Activated T-cell treated with anti-CD3 and anti-CD28 coated beads, Interleukin-2, amount 50 U/mL, for 72 hours (primary cell): ENCODE measurements at regions not wholly inside any gene's neighbourhood (a gene's known extent, or its start where the extent isn't known, plus 50 kb on each side); places are given as distances from the start of the nearest gene placed in this dataset.
"Not testable (repeated sequence)": the region's sequence is repeated elsewhere in the genome, so short reads cannot be mapped to it uniquely, and the experiment has no call there.

ENCODE experiments used
- ATAC-seq, 2 donors: fragments of 150-1000 bp; cut with Tn5 transposase; replicated peaks in 1 of 2; 2 replicates each; pipeline ENCODE4 v1.10.0; 2021; ENCODE audit warnings: moderate library complexity in 2 of 2, mild to moderate bottlenecking in 1 of 2
- DNase-seq, 2 donors: peaks; one replicate each; pipeline ENCODE4 v3.0.0; 2021 to 2022; ENCODE audit warnings: mixed read lengths in 1 of 2
- H3K27ac Mint-ChIP-seq: one replicate; pipeline ENCODE4 v1.8.0; 2022; ENCODE audit warnings: mild to moderate bottlenecking, moderate library complexity, mixed read lengths
- H3K27me3 Mint-ChIP-seq: one replicate; pipeline ENCODE4 v1.8.0; 2022; ENCODE audit warnings: low read depth, mixed read lengths
- H3K36me3 Mint-ChIP-seq, 2 donors: one replicate each; pipeline ENCODE4 v1.8.0; 2022; ENCODE audit warnings: mixed read lengths in 2 of 2, mild to moderate bottlenecking in 1 of 2; ENCODE audit not compliant: insufficient read depth in 2 of 2
- H3K4me1 Mint-ChIP-seq: one replicate; pipeline ENCODE4 v1.8.0; 2022; ENCODE audit warnings: low read depth, mixed read lengths
- H3K4me3 Mint-ChIP-seq, 2 donors: one replicate each; pipeline ENCODE4 v1.8.0; 2022; ENCODE audit warnings: mild to moderate bottlenecking in 2 of 2, mixed read lengths in 2 of 2, moderate library complexity in 2 of 2
- H3K9me3 Mint-ChIP-seq, 2 donors: one replicate each; pipeline ENCODE4 v1.8.0; 2022; ENCODE audit warnings: mixed read lengths in 2 of 2

DNA sequence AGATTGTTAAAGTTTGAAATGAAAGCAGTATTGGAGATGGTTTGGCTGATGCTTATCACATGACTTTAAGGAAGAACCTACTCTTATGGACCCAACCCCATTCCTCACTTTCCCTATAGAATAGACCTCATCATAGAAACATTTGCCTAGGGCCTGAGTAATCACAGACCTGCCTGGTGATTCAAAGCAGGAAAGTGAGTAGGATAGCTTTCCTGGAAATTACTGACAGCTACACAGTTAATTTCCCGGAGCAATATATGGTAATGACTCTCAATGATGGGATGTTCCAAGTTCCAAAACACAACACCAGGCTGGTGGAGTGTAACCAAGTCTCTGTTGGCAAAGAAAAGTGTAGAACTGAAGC lies 233.8 kb downstream of the SIM1 start:
- peak in 1 of 2 donors; percentile 6 for DNase-seq
- Mint-ChIP-seq H3K27ac (peak overlapping the region; percentile 83), H3K9me3 (no peaks in the 10 kb centered on the region), H3K4me1 (no peaks in the 10 kb centered on the region), H3K36me3 (no peaks in the 10 kb centered on the region), H3K4me3 (peak overlapping the region in 1 of 2 donors; percentile 79), H3K27me3 (peaks cover 23% of the 10 kb centered on the region)
- ATAC-seq: peak; percentile 10 to 40

DNA sequence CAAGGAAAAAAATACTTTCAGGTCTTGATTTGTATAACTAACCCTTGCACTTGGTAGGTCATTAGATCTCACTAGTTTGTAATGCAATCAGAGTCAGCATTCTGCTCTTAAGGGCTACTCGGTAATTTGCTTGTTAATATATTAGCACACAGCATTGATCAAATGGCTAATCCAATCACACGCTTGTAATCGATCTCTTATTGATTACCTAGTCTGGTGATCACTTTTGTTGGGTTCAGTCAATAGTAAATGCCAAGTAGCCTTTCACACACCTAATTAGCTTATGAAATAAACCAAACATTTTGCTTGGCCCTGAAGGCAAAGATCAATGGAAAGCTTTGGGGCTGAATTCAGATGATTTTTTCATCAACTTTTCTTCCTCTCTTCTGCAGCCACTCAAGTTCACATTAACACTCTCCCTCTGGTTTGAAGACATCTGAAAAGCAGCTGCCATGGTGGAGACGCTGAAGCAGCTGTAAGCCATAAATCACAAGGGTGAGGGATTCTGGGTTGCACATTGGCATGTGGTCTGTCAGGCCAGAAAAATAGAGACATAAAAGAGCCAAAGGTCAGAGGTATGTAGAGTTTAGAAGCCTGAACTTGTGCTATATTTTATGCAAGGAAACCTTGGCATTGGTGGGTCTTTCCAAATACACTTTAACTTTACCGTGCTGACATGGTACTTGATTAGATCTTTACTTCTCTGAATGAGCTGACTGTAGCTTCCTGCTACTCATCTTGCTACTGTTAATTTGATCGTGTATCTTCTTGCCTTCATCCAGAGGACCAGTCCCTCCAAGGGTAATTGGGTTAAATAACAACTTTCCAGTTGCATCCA lies 234.4 kb downstream of the SIM1 start:
- H3K9me3 Mint-ChIP-seq: no peaks in the 10 kb centered on the region
- H3K36me3 Mint-ChIP-seq: no peaks in the 10 kb centered on the region
- H3K27ac Mint-ChIP-seq: peak overlapping the region; percentile 83
- no peaks in the 10 kb centered on the region for H3K4me1 Mint-ChIP-seq
- peak overlapping the region; percentile 21 to 79 for H3K4me3 Mint-ChIP-seq
- peaks cover 23% of the 10 kb centered on the region for H3K27me3 Mint-ChIP-seq
- ATAC-seq: peak; percentile 10 to 43
- DNase-seq: no peak

DNA sequence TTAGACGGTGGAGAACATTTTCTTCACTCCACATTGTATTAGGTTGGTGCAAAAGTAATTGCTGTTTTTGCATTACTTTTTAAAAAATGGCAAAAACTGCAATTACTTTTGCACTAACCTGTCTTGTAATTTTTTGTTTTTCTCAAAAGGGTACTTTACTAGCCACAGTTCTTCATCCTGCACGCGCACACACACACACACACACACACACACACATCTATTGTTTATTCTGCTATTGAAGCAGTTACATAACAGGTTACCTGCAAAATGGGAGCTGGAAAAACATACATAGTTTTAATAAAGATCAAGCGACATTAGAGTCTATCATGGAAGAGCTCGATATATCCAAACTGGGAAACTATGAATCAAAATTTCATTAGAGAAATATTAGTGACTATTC lies 235.2 kb downstream of the SIM1 start:
- H3K4me3 Mint-ChIP-seq: peak overlapping the region; percentile 21 to 79
- peaks cover 23% of the 10 kb centered on the region for H3K27me3 Mint-ChIP-seq
- no peaks in the 10 kb centered on the region for H3K9me3 Mint-ChIP-seq
- H3K4me1 Mint-ChIP-seq: no peaks in the 10 kb centered on the region
- peak overlapping the region; percentile 83 for H3K27ac Mint-ChIP-seq
- ATAC-seq: no peak
- H3K36me3 Mint-ChIP-seq: no peaks in the 10 kb centered on the region
- no peak for DNase-seq

DNA sequence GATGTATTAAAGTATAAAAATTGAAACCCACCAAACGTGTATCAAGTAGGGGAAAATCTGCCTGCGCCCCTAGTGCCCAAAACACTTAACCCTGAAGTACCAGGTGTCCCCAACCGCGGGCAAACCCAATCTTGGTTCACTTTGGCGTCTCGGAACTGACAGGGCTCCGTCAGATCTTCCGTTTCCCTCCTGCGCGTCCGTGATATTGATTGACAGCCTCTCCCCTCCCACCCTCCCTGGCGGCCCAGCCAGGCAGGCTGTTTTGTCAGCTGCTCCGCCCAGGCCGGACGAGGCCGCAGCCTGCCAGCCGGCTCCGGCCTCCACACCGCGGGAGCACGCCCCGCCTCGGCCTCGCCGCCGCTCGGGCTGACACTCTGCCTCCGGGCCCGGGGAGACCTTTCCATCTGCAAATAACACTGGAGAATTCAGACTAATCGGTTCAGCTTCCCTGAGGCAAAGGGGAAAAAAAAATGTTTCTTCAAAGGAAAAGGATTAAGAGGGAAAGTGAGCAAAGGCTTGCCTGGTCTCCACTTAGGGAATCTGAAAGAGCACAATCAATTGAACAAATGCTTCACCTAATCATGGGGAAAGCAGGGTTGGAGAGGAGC lies 234.9 kb upstream of the MCHR2 start:
- Mint-ChIP-seq H3K36me3 (no peaks in the 10 kb centered on the region), H3K9me3 (no peaks in the 10 kb centered on the region), H3K4me1 (no peaks in the 10 kb centered on the region), H3K4me3 (peak overlapping the region; percentile 73 to 79), H3K27me3 (peaks cover 23% of the 10 kb centered on the region), H3K27ac (peak overlapping the region; percentile 94)
- DNase-seq (peak; percentile 64 to 69), ATAC-seq (peak; percentile 81 to 92)

DNA sequence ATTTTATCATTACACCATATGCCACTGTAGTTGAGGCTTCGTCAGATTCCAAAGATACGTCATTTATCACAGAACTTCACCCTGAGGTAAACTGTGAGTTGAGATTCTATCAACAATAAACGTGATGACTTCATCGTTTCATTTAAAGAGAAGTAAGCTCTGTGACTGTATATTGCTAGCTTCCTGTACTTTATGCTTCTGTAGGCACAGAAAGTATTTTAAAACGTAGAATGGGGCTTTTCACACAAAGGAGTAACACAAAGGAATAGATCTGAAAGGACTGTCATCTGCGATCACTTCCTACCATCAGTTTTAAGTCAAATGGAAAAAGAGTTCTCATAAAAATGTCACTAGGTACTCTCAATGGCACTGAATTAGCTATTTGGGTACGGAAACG lies 234.4 kb upstream of the MCHR2 start:
- Mint-ChIP-seq H3K27me3 (peaks cover 23% of the 10 kb centered on the region), H3K9me3 (peaks cover 0 to 1% of the 10 kb centered on the region in 2 donors), H3K4me1 (no peaks in the 10 kb centered on the region), H3K4me3 (peak overlapping the region; percentile 58 to 79), H3K27ac (peak overlapping the region; percentile 94), H3K36me3 (no peaks in the 10 kb centered on the region)
- DNase-seq: no peak
- peak; percentile 33 to 55 for ATAC-seq

DNA sequence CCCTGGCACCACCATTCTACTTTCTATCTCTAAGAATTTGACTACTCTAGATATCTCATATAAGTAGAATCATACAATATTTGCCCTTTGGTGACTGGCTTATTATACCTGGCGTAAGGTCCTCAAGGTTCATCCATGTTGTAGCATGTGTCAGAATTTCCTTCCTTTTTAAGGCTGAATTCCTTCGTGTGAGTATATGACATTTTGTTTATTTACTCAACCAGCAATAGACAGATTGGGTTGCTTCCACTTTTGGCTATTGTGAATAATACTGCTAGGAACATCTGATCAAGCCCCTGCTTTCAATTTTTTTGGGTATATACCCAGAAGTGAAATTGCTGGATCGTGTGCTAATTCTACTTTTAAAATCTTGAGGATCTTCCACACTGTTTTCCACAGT lies 232.8 kb upstream of the MCHR2 start:
- Mint-ChIP-seq H3K36me3 (no peaks in the 10 kb centered on the region), H3K4me1 (no peaks in the 10 kb centered on the region), H3K4me3 (no peak overlapping the region), H3K9me3 (peaks cover 2 to 4% of the 10 kb centered on the region in 2 donors), H3K27ac (no peak overlapping the region), H3K27me3 (peaks cover 23% of the 10 kb centered on the region)
- DNase-seq: no peak
- no peak for ATAC-seq

DNA sequence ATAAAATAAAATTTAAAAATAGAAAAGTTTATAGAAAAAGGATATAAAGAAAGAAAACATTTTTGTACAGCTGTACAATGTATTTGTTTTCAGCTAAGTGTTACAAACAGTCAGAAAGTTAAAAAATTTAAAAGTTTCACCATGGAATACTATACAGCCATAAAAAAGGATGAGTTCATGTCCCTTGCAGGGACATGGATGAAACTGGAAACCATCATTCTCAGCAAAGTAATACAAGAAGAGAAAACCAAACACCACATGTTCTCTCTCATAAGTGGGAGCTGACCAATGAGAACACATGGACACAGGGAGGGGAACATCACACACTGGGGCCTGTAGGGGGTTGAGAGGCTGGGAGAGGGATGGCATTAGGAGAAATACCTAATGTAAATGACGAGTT lies 229.9 kb upstream of the MCHR2 start:
- not testable (repeated sequence) for H3K27me3 Mint-ChIP-seq, H3K4me3 Mint-ChIP-seq, H3K9me3 Mint-ChIP-seq, DNase-seq, ATAC-seq, H3K36me3 Mint-ChIP-seq, H3K4me1 Mint-ChIP-seq, H3K27ac Mint-ChIP-seq

DNA sequence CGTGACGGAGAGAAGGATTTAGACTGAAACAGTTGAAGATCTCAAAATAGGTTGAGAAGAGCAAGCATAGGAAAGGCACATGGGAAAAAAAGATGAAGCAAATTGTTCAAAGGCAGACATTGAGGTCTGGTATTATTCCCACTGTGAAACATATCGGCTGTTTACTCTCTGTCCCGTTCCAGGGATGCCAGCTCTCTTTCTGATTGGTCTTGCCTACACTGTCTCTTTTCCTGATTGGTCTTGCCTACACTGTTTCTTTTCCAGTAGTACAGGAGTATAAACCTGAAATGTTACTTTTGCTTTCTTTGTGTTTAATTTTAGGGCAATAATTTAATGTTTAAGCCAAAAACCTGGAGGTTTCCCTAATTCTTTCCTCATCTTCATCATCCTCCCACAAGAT lies 226.5 kb upstream of the MCHR2 start:
- no peak for ATAC-seq
- H3K36me3 Mint-ChIP-seq: no peaks in the 10 kb centered on the region
- no peak overlapping the region for H3K4me3 Mint-ChIP-seq
- peaks cover 2 to 4% of the 10 kb centered on the region in 2 donors for H3K9me3 Mint-ChIP-seq
- no peaks in the 10 kb centered on the region for H3K4me1 Mint-ChIP-seq
- DNase-seq: no peak
- no peaks in the 10 kb centered on the region for H3K27me3 Mint-ChIP-seq
- no peak overlapping the region for H3K27ac Mint-ChIP-seq

DNA sequence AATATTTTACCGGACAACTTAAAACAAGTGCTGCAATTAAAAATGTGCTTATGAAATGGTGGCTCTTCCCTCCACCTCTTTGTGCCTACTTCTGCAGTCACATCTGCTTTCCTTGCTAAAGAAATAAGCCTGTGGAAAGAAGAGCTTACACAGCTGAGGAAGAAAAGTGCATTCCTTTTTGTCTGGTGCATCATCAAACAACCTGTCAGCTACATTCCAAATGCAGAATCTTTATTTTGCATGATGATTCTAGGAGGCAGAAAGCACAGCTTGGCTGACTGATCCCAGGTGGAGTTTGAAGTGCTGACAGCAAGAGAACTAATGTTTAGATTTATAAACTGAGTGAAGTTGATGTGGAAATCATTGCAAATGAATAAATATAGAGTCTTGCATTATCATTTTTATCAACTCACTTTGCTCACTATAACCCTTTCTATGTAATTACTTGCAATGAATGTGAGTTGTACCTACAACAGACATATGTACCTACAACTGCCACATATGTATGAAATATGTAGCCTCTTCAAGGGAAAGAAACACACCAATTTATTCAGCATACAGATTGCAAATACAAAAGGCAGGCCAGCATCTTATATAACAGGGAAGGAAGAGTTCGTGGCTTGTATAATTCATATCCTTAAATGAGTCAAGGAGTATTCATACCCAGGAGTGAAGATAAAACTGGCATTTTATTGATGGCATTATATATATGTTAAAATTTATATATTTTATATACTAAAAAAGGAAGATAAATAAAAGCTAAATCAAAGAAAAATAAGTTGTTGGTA lies 223.4 kb upstream of the MCHR2 start:
- DNase-seq (no peak), ATAC-seq (no peak)
- H3K27ac Mint-ChIP-seq: no peak overlapping the region
- no peaks in the 10 kb centered on the region for H3K4me1 Mint-ChIP-seq
- H3K9me3 Mint-ChIP-seq: peaks cover 0 to 3% of the 10 kb centered on the region in 2 donors
- H3K27me3 Mint-ChIP-seq: peaks cover 6% of the 10 kb centered on the region
- H3K36me3 Mint-ChIP-seq: no peaks in the 10 kb centered on the region
- H3K4me3 Mint-ChIP-seq: no peak overlapping the region

DNA sequence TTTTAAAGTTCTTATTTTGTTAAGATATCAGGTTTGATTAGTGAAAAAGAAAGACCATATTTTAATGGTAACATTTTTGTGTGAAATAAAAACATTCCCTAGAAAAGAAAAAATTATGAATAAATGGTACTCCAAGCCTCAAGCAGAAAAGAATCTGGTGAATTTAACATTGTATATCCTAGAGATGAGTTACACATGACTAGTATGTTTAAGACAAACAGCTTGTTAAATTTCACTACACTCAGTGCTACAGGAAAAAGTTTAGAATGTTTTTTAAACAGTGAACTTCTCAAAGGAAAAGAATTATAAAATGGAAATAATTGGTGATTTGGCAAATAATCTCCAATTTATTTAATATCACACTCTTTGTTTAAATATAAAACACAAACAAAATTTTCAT lies 222.7 kb upstream of the MCHR2 start:
- Mint-ChIP-seq H3K9me3 (no peaks in the 10 kb centered on the region), H3K4me3 (no peak overlapping the region), H3K4me1 (no peaks in the 10 kb centered on the region), H3K27ac (no peak overlapping the region), H3K36me3 (no peaks in the 10 kb centered on the region), H3K27me3 (peaks cover 6% of the 10 kb centered on the region)
- no peak for ATAC-seq
- DNase-seq: no peak

DNA sequence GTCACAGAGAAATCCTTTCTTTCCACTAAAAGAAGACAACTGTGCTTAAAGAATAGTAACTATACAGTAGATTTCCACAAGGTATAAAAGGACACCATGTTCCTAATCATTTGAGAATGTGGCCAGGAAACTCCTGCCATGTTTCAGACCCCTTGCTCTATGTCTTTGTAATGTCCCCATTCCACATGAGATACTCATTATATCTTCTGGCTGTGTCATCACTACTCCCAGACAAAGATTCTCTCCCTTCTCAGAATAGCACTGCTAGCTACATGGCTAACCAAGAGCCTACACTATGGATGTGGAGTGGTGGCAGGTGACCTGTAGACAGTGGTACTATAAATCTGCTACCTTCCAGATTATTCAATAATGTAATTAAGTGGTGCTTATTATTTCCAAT lies 218.1 kb upstream of the MCHR2 start:
- no peaks in the 10 kb centered on the region for H3K36me3 Mint-ChIP-seq
- H3K27me3 Mint-ChIP-seq: peaks cover 6% of the 10 kb centered on the region
- no peaks in the 10 kb centered on the region for H3K4me1 Mint-ChIP-seq
- H3K4me3 Mint-ChIP-seq: no peak overlapping the region
- no peaks in the 10 kb centered on the region for H3K9me3 Mint-ChIP-seq
- no peak for ATAC-seq
- no peak for DNase-seq
- no peak overlapping the region for H3K27ac Mint-ChIP-seq

DNA sequence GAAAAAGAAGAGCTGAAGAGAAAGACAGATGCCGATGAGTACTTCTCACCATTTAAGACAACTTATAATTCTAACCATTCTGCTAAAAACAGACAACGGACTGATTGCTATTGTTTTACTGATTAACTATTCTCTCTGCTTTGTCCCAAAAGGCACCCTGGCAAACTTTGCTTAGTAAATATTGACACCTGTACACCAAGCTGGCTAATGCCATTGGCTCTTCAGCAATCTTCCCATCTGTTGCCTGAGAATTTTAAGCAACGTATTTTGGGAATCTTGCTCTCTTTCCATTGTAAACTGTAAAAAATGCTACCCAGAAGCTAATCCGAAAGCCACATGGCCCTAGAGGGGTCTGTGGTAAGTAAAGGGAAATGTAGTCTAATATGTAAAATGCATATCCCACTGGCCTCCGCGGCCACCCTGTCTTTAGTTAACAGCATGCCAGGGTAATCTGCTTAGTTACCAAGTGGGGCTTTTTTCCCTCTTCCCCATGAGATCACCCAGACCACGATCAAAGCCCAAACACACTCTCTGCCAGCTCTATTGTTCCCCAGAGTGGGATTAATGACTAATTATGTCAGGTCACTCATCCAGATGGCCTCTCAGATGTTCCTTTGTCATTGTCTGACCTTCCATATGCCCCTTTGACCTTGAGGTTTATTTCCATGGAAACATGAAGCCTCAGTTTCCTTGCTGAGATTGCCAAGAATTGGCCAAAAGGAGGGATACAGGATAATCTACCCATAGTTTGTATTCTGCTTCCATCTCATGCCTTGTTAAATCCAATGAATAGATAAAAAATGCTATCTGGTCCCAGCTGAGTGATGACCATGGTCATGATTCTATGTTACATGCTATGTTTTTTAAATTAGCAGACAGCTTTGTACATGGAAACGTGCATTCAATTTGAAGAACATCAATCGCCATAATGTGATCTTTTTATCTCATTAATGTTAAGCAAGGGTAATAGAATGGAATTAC lies 216.4 kb upstream of the MCHR2 start:
- DNase-seq (no peak), ATAC-seq (no peak)
- Mint-ChIP-seq H3K9me3 (no peaks in the 10 kb centered on the region), H3K4me3 (no peak overlapping the region), H3K36me3 (no peaks in the 10 kb centered on the region), H3K4me1 (no peaks in the 10 kb centered on the region), H3K27ac (no peak overlapping the region), H3K27me3 (peaks cover 6% of the 10 kb centered on the region)
